SK-N-SH treated with all-trans-retinoic acid at 6 μM for 48 hours (cell line): ENCODE measurements at regions not wholly inside any gene's neighbourhood (a gene's known extent, or its start where the extent isn't known, plus 50 kb on each side); places are given as distances from the start of the nearest gene placed in this dataset.

ENCODE experiments used
- ATAC-seq: fragments of 200-7000 bp; cut with Tn5 transposase; 3 replicates; pipeline ENCODE4 v1.9.1; 2020; ENCODE audit warnings: mild to moderate bottlenecking, moderate library complexity
- ARNTL ChIP-seq: fragments of 450-650 bp; formaldehyde crosslinking; IDR thresholded peaks from 2 replicates; pipeline ENCODE4 v1.5.0; 2020; ENCODE audit warnings: low read depth, mild to moderate bottlenecking, moderate library complexity, borderline replicate concordance
- BACH2 ChIP-seq: fragments of 250-450 bp; sonication (Bioruptor Pico); IDR thresholded peaks from 2 replicates; pipeline ENCODE4 v1.9.0; 2021; ENCODE audit warnings: mild to moderate bottlenecking, borderline replicate concordance
- CSDC2 ChIP-seq: fragments of 250-450 bp; sonication (Bioruptor Pico); IDR thresholded peaks from 2 replicates; pipeline ENCODE4 v1.5.0; 2020; ENCODE audit warnings: mild to moderate bottlenecking, moderate library complexity
- ESRRG ChIP-seq: fragments of 250-450 bp; sonication (Bioruptor Pico); IDR thresholded peaks from 2 replicates; pipeline ENCODE4 v1.6.1; 2021; ENCODE audit warnings: mild to moderate bottlenecking
- GLIS3 ChIP-seq: fragments of 250-450 bp; sonication (Bioruptor Pico); IDR thresholded peaks from 2 replicates; pipeline ENCODE4 v1.5.0; 2020; ENCODE audit warnings: mild to moderate bottlenecking, moderate library complexity
- ISL1 ChIP-seq: fragments of 250-450 bp; sonication (Bioruptor Pico); IDR thresholded peaks from 2 replicates; pipeline ENCODE4 v2.1.2; 2022; ENCODE audit warnings: mild to moderate bottlenecking, moderate library complexity
- OSR1 ChIP-seq: fragments of 250-450 bp; sonication (Bioruptor Pico); IDR thresholded peaks from 2 replicates; pipeline ENCODE4 v1.8.0; 2022; ENCODE audit warnings: moderate library complexity, mild to moderate bottlenecking, inconsistent platforms
- PPARA ChIP-seq: fragments of 250-450 bp; sonication (Bioruptor Pico); IDR thresholded peaks from 2 replicates; pipeline ENCODE4 v1.5.0; 2020; ENCODE audit warnings: mild to moderate bottlenecking, borderline replicate concordance
- RARB ChIP-seq: fragments of 250-450 bp; sonication (Bioruptor Pico); IDR thresholded peaks from 2 replicates; pipeline ENCODE4 v1.8.0; 2021; ENCODE audit warnings: mild to moderate bottlenecking, moderate library complexity
- SNAI2 ChIP-seq: fragments of 250-450 bp; sonication (Bioruptor Pico); IDR thresholded peaks from 2 replicates; pipeline ENCODE4 v1.5.0; 2020; ENCODE audit warnings: mild to moderate bottlenecking, moderate library complexity
- TCF4 ChIP-seq: fragments of 250-450 bp; sonication (Bioruptor Pico); IDR thresholded peaks from 2 replicates; pipeline ENCODE4 v1.8.0; 2021; ENCODE audit warnings: mild to moderate bottlenecking, moderate library complexity, borderline replicate concordance
- TOX ChIP-seq: fragments of 250-450 bp; sonication (Bioruptor Pico); IDR thresholded peaks from 2 replicates; pipeline ENCODE4 v1.8.0; 2021; ENCODE audit warnings: mild to moderate bottlenecking, moderate library complexity, borderline replicate concordance
- ZC3H10 ChIP-seq: fragments of 250-450 bp; sonication (Bioruptor Pico); IDR thresholded peaks from 2 replicates; pipeline ENCODE4 v1.5.1; 2021; ENCODE audit warnings: mild to moderate bottlenecking, moderate library complexity
- ZFP3 ChIP-seq: fragments of 250-450 bp; sonication (Bioruptor Pico); IDR thresholded peaks from 2 replicates; pipeline ENCODE4 v1.5.0; 2020; ENCODE audit warnings: mild to moderate bottlenecking, moderate library complexity
- ZFP30 ChIP-seq: fragments of 450-650 bp; formaldehyde crosslinking; IDR thresholded peaks from 2 replicates; pipeline ENCODE4 v1.5.0; 2022; ENCODE audit warnings: mild to moderate bottlenecking, moderate library complexity
- ZNF565 ChIP-seq: fragments of 450-650 bp; formaldehyde crosslinking; conservative IDR thresholded peaks from 2 replicates; pipeline ENCODE4 v1.5.0; 2020; ENCODE audit warnings: low read depth, mild to moderate bottlenecking, moderate library complexity
- ZNF70 ChIP-seq: fragments of 450-650 bp; formaldehyde crosslinking; IDR thresholded peaks from 2 replicates; pipeline ENCODE4 v1.5.0; 2020; ENCODE audit warnings: mild to moderate bottlenecking, moderate library complexity
- ZNF8 ChIP-seq: fragments of 450-650 bp; formaldehyde crosslinking; IDR thresholded peaks from 2 replicates; pipeline ENCODE4 v1.5.0; 2020; ENCODE audit warnings: mild to moderate bottlenecking, moderate library complexity
- TF ChIP-seq, protein P1 (sequence below): fragments of 250-450 bp; sonication (Bioruptor Pico); IDR thresholded peaks from 2 replicates; pipeline ENCODE4 v1.8.0; 2021; ENCODE audit warnings: low read depth, mild to moderate bottlenecking, moderate library complexity, borderline replicate concordance
- TF ChIP-seq, protein P2 (sequence below): fragments of 250-450 bp; sonication (Bioruptor Pico); IDR thresholded peaks from 2 replicates; pipeline ENCODE4 v1.5.1; 2020; ENCODE audit warnings: low read depth, mild to moderate bottlenecking, moderate library complexity
- TF ChIP-seq, protein P3 (sequence below): fragments of 250-450 bp; sonication (Bioruptor Pico); IDR thresholded peaks from 2 replicates; pipeline ENCODE4 v1.8.0; 2020; ENCODE audit warnings: mild to moderate bottlenecking, moderate library complexity, borderline replicate concordance
- TF ChIP-seq, protein P4 (sequence below): fragments of 250-450 bp; sonication (Bioruptor Pico); IDR thresholded peaks from 2 replicates; pipeline ENCODE4 v1.5.0; 2020; ENCODE audit warnings: mild to moderate bottlenecking, moderate library complexity

DNA sequence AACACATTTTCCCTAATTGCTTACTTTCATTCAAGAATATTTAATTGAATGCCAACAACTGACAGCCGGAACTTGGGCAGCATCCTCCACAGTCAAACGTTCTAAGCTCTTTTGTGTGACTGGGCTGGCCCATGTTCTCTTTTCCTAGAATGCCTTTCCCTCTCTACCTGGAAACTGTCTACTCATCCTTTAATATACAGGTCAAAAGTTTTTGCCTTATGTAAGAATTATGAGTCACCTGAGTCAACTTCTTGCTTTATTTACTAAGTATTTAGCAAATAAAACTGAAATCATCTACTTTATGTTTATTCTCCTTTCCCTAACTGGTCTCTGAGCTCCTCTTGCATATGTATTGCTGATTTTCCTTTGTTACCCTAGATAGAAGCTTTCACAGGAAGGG is 172.2 kb downstream of the CHRM3 start:
- no peak for TF ChIP-seq TCF4
- TF ChIP-seq ARNTL (CRISPR knock-in tag): no peak
- no peak for TF ChIP-seq BACH2 (CRISPR knock-in tag)
- TF ChIP-seq GLIS3 (CRISPR knock-in tag): no peak
- TF ChIP-seq, protein P1, sequence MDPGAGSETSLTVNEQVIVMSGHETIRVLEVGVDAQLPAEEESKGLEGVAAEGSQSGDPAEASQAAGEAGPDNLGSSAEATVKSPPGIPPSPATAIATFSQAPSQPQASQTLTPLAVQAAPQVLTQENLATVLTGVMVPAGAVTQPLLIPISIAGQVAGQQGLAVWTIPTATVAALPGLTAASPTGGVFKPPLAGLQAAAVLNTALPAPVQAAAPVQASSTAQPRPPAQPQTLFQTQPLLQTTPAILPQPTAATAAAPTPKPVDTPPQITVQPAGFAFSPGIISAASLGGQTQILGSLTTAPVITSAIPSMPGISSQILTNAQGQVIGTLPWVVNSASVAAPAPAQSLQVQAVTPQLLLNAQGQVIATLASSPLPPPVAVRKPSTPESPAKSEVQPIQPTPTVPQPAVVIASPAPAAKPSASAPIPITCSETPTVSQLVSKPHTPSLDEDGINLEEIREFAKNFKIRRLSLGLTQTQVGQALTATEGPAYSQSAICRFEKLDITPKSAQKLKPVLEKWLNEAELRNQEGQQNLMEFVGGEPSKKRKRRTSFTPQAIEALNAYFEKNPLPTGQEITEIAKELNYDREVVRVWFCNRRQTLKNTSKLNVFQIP (CRISPR knock-in tag): no peak
- no peak for TF ChIP-seq ZNF8 (CRISPR knock-in tag)
- no peak for TF ChIP-seq ZNF565
- TF ChIP-seq, protein P2, sequence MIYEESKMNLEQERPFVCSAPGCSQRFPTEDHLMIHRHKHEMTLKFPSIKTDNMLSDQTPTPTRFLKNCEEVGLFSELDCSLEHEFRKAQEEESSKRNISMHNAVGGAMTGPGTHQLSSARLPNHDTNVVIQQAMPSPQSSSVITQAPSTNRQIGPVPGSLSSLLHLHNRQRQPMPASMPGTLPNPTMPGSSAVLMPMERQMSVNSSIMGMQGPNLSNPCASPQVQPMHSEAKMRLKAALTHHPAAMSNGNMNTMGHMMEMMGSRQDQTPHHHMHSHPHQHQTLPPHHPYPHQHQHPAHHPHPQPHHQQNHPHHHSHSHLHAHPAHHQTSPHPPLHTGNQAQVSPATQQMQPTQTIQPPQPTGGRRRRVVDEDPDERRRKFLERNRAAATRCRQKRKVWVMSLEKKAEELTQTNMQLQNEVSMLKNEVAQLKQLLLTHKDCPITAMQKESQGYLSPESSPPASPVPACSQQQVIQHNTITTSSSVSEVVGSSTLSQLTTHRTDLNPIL: no peak
- no peak for TF ChIP-seq CSDC2 (CRISPR knock-in tag)
- no peak for TF ChIP-seq TOX
- no peak for TF ChIP-seq ZFP30
- TF ChIP-seq, all 23 proteins: peak for 0
- ATAC-seq: no peak

DNA sequence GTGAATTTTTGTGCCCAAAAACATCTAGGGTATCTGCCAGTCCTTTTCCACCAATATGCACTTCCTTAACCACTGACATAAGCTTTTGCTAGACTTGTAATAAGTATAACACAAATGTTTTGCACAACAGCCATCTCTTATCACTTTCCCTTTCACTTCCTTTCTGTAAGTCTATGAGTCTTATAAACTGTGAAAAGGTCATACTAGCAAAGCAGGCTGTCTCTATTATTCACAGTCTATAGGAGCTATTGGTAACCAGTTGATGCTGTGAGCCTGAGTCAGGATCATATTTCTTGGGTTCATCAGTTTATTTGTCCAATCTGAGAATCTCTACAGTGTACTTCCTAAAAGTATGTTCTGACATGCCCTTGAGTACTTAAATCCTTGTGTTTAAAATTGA is 172.6 kb downstream of the CHRM3 start:
- ATAC-seq: no peak
- TF ChIP-seq ZNF8 (CRISPR knock-in tag) (no peak), OSR1 (CRISPR knock-in tag) (no peak), ZFP30 (no peak), ARNTL (CRISPR knock-in tag) (no peak), TOX (no peak), RARB (CRISPR knock-in tag) (no peak), ZC3H10 (CRISPR knock-in tag) (no peak), PPARA (no peak), CSDC2 (CRISPR knock-in tag) (no peak), SNAI2 (CRISPR knock-in tag) (no peak), ZNF565 (no peak), GLIS3 (CRISPR knock-in tag) (no peak), ESRRG (CRISPR knock-in tag) (no peak)
- TF ChIP-seq, protein P2: no peak
- TF ChIP-seq, protein P1 (CRISPR knock-in tag): no peak
- TF ChIP-seq, protein P3, sequence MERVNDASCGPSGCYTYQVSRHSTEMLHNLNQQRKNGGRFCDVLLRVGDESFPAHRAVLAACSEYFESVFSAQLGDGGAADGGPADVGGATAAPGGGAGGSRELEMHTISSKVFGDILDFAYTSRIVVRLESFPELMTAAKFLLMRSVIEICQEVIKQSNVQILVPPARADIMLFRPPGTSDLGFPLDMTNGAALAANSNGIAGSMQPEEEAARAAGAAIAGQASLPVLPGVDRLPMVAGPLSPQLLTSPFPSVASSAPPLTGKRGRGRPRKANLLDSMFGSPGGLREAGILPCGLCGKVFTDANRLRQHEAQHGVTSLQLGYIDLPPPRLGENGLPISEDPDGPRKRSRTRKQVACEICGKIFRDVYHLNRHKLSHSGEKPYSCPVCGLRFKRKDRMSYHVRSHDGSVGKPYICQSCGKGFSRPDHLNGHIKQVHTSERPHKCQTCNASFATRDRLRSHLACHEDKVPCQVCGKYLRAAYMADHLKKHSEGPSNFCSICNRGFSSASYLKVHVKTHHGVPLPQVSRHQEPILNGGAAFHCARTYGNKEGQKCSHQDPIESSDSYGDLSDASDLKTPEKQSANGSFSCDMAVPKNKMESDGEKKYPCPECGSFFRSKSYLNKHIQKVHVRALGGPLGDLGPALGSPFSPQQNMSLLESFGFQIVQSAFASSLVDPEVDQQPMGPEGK (CRISPR knock-in tag): no peak
- TF ChIP-seq, protein P4, sequence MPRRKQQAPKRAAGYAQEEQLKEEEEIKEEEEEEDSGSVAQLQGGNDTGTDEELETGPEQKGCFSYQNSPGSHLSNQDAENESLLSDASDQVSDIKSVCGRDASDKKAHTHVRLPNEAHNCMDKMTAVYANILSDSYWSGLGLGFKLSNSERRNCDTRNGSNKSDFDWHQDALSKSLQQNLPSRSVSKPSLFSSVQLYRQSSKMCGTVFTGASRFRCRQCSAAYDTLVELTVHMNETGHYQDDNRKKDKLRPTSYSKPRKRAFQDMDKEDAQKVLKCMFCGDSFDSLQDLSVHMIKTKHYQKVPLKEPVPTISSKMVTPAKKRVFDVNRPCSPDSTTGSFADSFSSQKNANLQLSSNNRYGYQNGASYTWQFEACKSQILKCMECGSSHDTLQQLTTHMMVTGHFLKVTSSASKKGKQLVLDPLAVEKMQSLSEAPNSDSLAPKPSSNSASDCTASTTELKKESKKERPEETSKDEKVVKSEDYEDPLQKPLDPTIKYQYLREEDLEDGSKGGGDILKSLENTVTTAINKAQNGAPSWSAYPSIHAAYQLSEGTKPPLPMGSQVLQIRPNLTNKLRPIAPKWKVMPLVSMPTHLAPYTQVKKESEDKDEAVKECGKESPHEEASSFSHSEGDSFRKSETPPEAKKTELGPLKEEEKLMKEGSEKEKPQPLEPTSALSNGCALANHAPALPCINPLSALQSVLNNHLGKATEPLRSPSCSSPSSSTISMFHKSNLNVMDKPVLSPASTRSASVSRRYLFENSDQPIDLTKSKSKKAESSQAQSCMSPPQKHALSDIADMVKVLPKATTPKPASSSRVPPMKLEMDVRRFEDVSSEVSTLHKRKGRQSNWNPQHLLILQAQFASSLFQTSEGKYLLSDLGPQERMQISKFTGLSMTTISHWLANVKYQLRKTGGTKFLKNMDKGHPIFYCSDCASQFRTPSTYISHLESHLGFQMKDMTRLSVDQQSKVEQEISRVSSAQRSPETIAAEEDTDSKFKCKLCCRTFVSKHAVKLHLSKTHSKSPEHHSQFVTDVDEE (CRISPR knock-in tag): no peak

DNA sequence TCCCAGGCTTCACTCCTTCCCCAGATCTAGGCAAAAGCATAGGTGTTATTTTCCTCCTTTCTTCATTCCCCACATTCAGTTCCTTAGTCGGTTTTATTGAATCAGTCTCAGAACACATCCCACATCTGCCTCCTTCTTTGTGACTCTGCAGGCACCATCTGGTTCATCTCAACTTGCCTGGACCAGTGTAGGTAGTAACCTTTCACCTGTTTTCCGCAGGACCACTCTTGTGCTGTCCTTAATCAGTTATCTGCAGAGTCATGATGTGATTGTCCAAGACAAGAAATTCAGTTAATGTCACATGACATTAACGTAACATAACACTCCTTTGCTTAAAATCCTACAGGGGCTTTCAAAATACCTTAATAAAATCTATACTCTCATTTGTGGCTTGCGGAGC is 174.6 kb downstream of the CHRM3 start:
- ATAC-seq: no peak
- TF ChIP-seq, protein P1 (CRISPR knock-in tag): no peak
- TF ChIP-seq ARNTL (CRISPR knock-in tag) (no peak), ZNF70 (CRISPR knock-in tag) (no peak), ZFP3 (no peak), ZC3H10 (CRISPR knock-in tag) (no peak), GLIS3 (CRISPR knock-in tag) (no peak), PPARA (no peak), ISL1 (CRISPR knock-in tag) (no peak), BACH2 (CRISPR knock-in tag) (no peak), ZNF8 (CRISPR knock-in tag) (no peak), SNAI2 (CRISPR knock-in tag) (no peak), CSDC2 (CRISPR knock-in tag) (no peak)
- TF ChIP-seq, protein P4 (CRISPR knock-in tag): no peak
